WTC11 (cell line): ENCODE measurements at regions not wholly inside any gene's neighbourhood (a gene's known extent, or its start where the extent isn't known, plus 50 kb on each side); places are given as distances from the start of the nearest gene placed in this dataset.

ENCODE experiments used
- CREM ChIP-seq: sonication (generic); formaldehyde crosslinking; IDR thresholded peaks from 2 replicates; pipeline ENCODE4 v1.8.1; 2022; ENCODE audit warnings: mild to moderate bottlenecking, missing genetic modification reagents, moderate library complexity
- FOXK1 ChIP-seq: sonication (generic); formaldehyde crosslinking; IDR thresholded peaks from 2 replicates; pipeline ENCODE4 v1.8.0; 2022; ENCODE audit warnings: mild to moderate bottlenecking, moderate library complexity, missing genetic modification reagents
- JUN ChIP-seq: sonication (generic); formaldehyde crosslinking; IDR thresholded peaks from 2 replicates; pipeline ENCODE4 v1.8.0; 2023; ENCODE audit warnings: mild to moderate bottlenecking, missing genetic modification reagents
- NFE2L1 ChIP-seq: sonication (generic); formaldehyde crosslinking; IDR thresholded peaks from 2 replicates; pipeline ENCODE4 v1.8.1; 2023; ENCODE audit warnings: missing genetic modification reagents
- NFYB ChIP-seq: sonication (generic); formaldehyde crosslinking; conservative IDR thresholded peaks from 2 replicates; pipeline ENCODE4 v1.8.0; 2022; ENCODE audit warnings: low read depth, missing genetic modification reagents
- NR2C2 ChIP-seq: sonication (generic); formaldehyde crosslinking; IDR thresholded peaks from 2 replicates; pipeline ENCODE4 v1.8.0; 2022; ENCODE audit warnings: mild to moderate bottlenecking, missing genetic modification reagents
- TCF7 ChIP-seq: sonication (generic); formaldehyde crosslinking; IDR thresholded peaks from 2 replicates; pipeline ENCODE4 v1.8.0; 2022; ENCODE audit warnings: mild to moderate bottlenecking, low read depth, missing genetic modification reagents, moderate library complexity
- TEAD1 ChIP-seq: sonication (generic); formaldehyde crosslinking; IDR thresholded peaks from 2 replicates; pipeline ENCODE4 v1.8.0; 2022; ENCODE audit warnings: mild to moderate bottlenecking, missing genetic modification reagents
- TP53 ChIP-seq: sonication (generic); formaldehyde crosslinking; IDR thresholded peaks from 2 replicates; pipeline ENCODE4 v1.8.1; 2023; ENCODE audit warnings: mild to moderate bottlenecking, missing genetic modification reagents
- USF1 ChIP-seq: sonication (generic); formaldehyde crosslinking; IDR thresholded peaks from 2 replicates; pipeline ENCODE4 v1.8.0; 2022; ENCODE audit warnings: mild to moderate bottlenecking, missing genetic modification reagents
- TF ChIP-seq, protein P1 (sequence below): fragments of 200-600 bp; IDR thresholded peaks from 2 replicates; pipeline ENCODE4 v1.8.0; 2022; ENCODE audit warnings: antibody characterized with exemption

DNA sequence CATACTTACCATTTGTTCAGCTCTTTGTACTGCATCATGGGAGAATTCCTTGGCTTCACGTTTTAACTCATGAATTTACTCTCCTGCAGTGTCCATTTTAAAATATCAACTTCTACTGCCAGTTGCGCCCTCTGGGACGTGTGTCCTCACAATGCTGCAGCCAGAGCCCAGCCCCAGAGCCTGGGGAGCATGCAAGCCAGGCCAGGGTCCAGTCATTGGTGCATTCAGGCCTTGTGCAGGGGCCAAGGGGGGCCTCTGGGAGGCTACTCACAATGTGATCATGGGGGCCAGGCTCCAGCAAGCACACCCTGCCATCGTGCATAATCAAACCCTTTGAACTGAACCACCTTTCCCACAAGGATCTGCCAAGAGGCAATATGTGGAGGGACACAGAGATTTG is 105.6 kb upstream of the CCDC112 start:
- TF ChIP-seq, protein P1, sequence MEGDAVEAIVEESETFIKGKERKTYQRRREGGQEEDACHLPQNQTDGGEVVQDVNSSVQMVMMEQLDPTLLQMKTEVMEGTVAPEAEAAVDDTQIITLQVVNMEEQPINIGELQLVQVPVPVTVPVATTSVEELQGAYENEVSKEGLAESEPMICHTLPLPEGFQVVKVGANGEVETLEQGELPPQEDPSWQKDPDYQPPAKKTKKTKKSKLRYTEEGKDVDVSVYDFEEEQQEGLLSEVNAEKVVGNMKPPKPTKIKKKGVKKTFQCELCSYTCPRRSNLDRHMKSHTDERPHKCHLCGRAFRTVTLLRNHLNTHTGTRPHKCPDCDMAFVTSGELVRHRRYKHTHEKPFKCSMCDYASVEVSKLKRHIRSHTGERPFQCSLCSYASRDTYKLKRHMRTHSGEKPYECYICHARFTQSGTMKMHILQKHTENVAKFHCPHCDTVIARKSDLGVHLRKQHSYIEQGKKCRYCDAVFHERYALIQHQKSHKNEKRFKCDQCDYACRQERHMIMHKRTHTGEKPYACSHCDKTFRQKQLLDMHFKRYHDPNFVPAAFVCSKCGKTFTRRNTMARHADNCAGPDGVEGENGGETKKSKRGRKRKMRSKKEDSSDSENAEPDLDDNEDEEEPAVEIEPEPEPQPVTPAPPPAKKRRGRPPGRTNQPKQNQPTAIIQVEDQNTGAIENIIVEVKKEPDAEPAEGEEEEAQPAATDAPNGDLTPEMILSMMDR = no peak
- no peak for TF ChIP-seq TCF7 (CRISPR knock-in tag)
- TF ChIP-seq FOXK1 (CRISPR knock-in tag) = no peak
- no peak for TF ChIP-seq NFYB
- TF ChIP-seq NFE2L1 = no peak
- no peak for TF ChIP-seq TP53 (CRISPR knock-in tag)
- TF ChIP-seq USF1 = no peak
- TF ChIP-seq TEAD1 = no peak
- TF ChIP-seq CREM (CRISPR knock-in tag) = no peak
- TF ChIP-seq NR2C2 = no peak
- no peak for TF ChIP-seq JUN (CRISPR knock-in tag)
